Endothelial cell of umbilical vein (primary cell): ENCODE measurements at regions not wholly inside any gene's neighbourhood (a gene's known extent, or its start where the extent isn't known, plus 50 kb on each side); places are given as distances from the start of the nearest gene placed in this dataset.

Experiments used
- BruUV-seq: library from RNA; stranded (reverse); fragments of 400-500 nt; replicated peaks from 2 replicates; lab custom pipeline; 2021; lab: Mats Ljungman, UMichigan
- CTCF ChIA-PET: fragments of 300-600, 350-600 bp; sonication (Branson Sonifier 250); formaldehyde crosslinking; loops from one replicate; lab custom pipeline; 2021; ENCODE audit warnings: antibody characterized with exemption, inconsistent platforms; lab: Charles Lee
- POLR2A ChIA-PET: fragments of 300-600, 350-600 bp; sonication (Branson Sonifier 250); formaldehyde crosslinking; loops from one replicate; lab custom pipeline; 2021; ENCODE audit warnings: antibody characterized with exemption, inconsistent platforms; lab: Charles Lee
- DNase-seq: peaks from one replicate; pipeline ENCODE4 v3.0.0-alpha.2; 2011; ENCODE audit warnings: low read depth, low spot score
- FAIRE-seq: peaks from 2 replicates; lab custom pipeline; 2011; peaks lifted over from hg19 to GRCh38; lab: Jason Lieb, UNC
- H2AFZ ChIP-seq: 2 replicates; pipeline ENCODE4 v1.6.0; 2012; ENCODE audit warnings: low read depth, low read length, control low read depth, inconsistent platforms
- H3K27ac ChIP-seq: 2 replicates; pipeline ENCODE4 v1.5.1; 2011; ENCODE audit warnings: low read depth, mild to moderate bottlenecking, control low read depth, low read length, moderate library complexity; ENCODE audit not compliant: insufficient read depth
- H3K27me3 ChIP-seq, 2 experiments: 2 replicates each; pipeline versions ENCODE4 v1.6.0 to v1.6.1; 2011; ENCODE audit warnings: low read length in 2 of 2, mixed read lengths in 1 of 2; ENCODE audit not compliant: control insufficient read depth in 2 of 2, insufficient read depth in 2 of 2
- H3K36me3 ChIP-seq, 2 experiments: 2 replicates in 1 of 2; 3 replicates in 1 of 2; pipeline ENCODE4 v1.5.1; 2011; ENCODE audit warnings: low read length in 2 of 2, mild to moderate bottlenecking in 1 of 2, moderate library complexity in 1 of 2; ENCODE audit not compliant: control insufficient read depth in 2 of 2, insufficient read depth in 2 of 2; ENCODE audit errors: extremely low read depth in 1 of 2
- H3K4me1 ChIP-seq: 3 replicates; pipeline ENCODE4 v1.5.1; 2011; ENCODE audit warnings: mild to moderate bottlenecking, low read length; ENCODE audit not compliant: control insufficient read depth, insufficient read depth; ENCODE audit errors: extremely low read depth
- H3K4me2 ChIP-seq: 2 replicates; pipeline ENCODE4 v1.6.1; 2011; ENCODE audit warnings: low read length, control low read depth, mixed read lengths; ENCODE audit not compliant: insufficient read depth
- H3K4me3 ChIP-seq, 3 experiments: fragments of 200-600 bp in 1 of 3; sonication (generic), shearing (Covaris generic) in 1 of 3; replicated peaks in 1 of 3; 2 replicates each; pipeline ENCODE4 v1.5.1; 2011 to 2016; ENCODE audit warnings: control low read depth in 3 of 3, low read length in 3 of 3, mild to moderate bottlenecking in 2 of 3, inconsistent platforms in 1 of 3, low read depth in 1 of 3, moderate library complexity in 1 of 3; ENCODE audit not compliant: insufficient read depth in 1 of 3
- H3K79me2 ChIP-seq: 2 replicates; pipeline ENCODE4 v1.6.0; 2012; ENCODE audit warnings: low read length, inconsistent platforms; ENCODE audit not compliant: control insufficient read depth, insufficient read depth
- H3K9ac ChIP-seq: replicated peaks from 2 replicates; pipeline ENCODE3; 2011; ENCODE audit warnings: low read length, control low read depth; ENCODE audit not compliant: insufficient read depth; ENCODE audit errors: extremely low read depth
- H3K9me1 ChIP-seq: replicated peaks from 3 replicates; pipeline ENCODE4 v1.6.0; 2011; ENCODE audit warnings: mild to moderate bottlenecking, low read length; ENCODE audit not compliant: control insufficient read depth, insufficient read depth; ENCODE audit errors: extremely low read depth
- H3K9me3 ChIP-seq: replicated peaks from 2 replicates; pipeline ENCODE4 v1.5.1; 2012; ENCODE audit warnings: low read length, inconsistent platforms; ENCODE audit not compliant: control insufficient read depth, insufficient read depth
- H4K20me1 ChIP-seq: replicated peaks from 2 replicates; pipeline ENCODE3; 2011; ENCODE audit warnings: mild to moderate bottlenecking, low read length; ENCODE audit not compliant: control insufficient read depth, insufficient read depth; ENCODE audit errors: extremely low read depth
- GATA2 ChIP-seq: IDR thresholded peaks from 2 replicates; pipeline ENCODE4 v1.7.0; 2011; ENCODE audit warnings: low read depth, mild to moderate bottlenecking, moderate library complexity, mixed read lengths, low read length; ENCODE audit not compliant: insufficient read length, insufficient read depth
- POLR2A ChIP-seq: IDR thresholded peaks from 2 replicates; pipeline ENCODE4 v1.6.1; 2012; ENCODE audit warnings: low read depth, mild to moderate bottlenecking, control low read depth, low read length
- POLR2AphosphoS5 ChIP-seq: IDR thresholded peaks from 2 replicates; pipeline ENCODE4 v1.6.1; 2012; ENCODE audit warnings: low read depth, mild to moderate bottlenecking, control low read depth, low read length, moderate library complexity; ENCODE audit not compliant: insufficient read depth
- dilution Hi-C: fragments of 300-500 bp; cut with MboI; formaldehyde crosslinking; loops from one replicate; pipeline ENCODE4 v1.15.0; 2019; ENCODE audit warnings: low sequenced_read_pairs; ENCODE audit not compliant: extremely low pct_ligation_motif_present
- intact Hi-C: fragments of 100-400 bp; cut with micrococcal nuclease; formaldehyde crosslinking; loops from one replicate; pipeline ENCODE4 v1.10.0; 2022
- TF ChIP-seq, protein P1 (sequence below), 2 donors: IDR thresholded peaks; 1 replicate in 1 of 2; 2 replicates in 1 of 2; pipeline ENCODE4 v1.5.1; 2011; ENCODE audit warnings: low read length in 2 of 2, mild to moderate bottlenecking in 2 of 2, moderate library complexity in 2 of 2, control low read depth in 1 of 2, inconsistent platforms in 1 of 2, low read depth in 1 of 2; ENCODE audit not compliant: insufficient read depth in 1 of 2; ENCODE audit errors: extremely low read depth in 1 of 2
- TF ChIP-seq, protein P2 (sequence below): IDR thresholded peaks from 2 replicates; pipeline ENCODE4 v1.6.1; 2011; ENCODE audit not compliant: insufficient read depth, insufficient read length

DNA sequence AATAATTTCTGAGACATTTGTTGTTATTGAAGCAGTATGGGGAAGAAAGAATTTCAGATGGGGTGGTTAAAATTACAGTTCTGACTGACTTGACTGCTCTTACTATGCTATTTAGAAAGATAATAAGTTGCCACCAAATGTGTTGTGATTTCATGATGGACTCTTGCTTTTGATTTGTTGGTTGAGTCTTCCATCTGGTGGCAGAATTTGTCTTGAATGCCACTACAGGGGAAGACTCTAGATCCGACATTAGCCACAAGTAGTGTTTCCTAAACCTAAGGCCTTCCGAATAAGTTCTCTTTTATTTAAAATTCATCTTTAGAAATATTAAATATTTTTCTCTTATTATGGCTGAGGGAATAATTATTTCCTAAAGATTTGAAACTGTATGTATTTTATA, 190.9 kb upstream of the ADGRL4 start:
- Histone ChIP-seq H4K20me1 (no peaks in the 10 kb centered on the region), H3K27me3 (no peaks in the 10 kb centered on the region), H3K9ac (no peak overlapping the region), H3K4me3 (no peak overlapping the region), H3K9me1 (no peaks in the 10 kb centered on the region), H3K27ac (no peak overlapping the region), H3K4me2 (no peak overlapping the region), H3K36me3 (no peaks in the 10 kb centered on the region), H3K9me3 (no peaks in the 10 kb centered on the region), H3K4me1 (peaks cover 24% of the 10 kb centered on the region), H2AFZ (no peak overlapping the region), H3K79me2 (no peaks in the 10 kb centered on the region)
- dilution Hi-C loops, result no loop called here
- TF ChIP-seq GATA2, result no peak
- TF ChIP-seq, protein P1, sequence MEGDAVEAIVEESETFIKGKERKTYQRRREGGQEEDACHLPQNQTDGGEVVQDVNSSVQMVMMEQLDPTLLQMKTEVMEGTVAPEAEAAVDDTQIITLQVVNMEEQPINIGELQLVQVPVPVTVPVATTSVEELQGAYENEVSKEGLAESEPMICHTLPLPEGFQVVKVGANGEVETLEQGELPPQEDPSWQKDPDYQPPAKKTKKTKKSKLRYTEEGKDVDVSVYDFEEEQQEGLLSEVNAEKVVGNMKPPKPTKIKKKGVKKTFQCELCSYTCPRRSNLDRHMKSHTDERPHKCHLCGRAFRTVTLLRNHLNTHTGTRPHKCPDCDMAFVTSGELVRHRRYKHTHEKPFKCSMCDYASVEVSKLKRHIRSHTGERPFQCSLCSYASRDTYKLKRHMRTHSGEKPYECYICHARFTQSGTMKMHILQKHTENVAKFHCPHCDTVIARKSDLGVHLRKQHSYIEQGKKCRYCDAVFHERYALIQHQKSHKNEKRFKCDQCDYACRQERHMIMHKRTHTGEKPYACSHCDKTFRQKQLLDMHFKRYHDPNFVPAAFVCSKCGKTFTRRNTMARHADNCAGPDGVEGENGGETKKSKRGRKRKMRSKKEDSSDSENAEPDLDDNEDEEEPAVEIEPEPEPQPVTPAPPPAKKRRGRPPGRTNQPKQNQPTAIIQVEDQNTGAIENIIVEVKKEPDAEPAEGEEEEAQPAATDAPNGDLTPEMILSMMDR (IDR thresholded peaks at IDR 0.05; ENCODE audit: extremely low read depth in 1 of 2, insufficient read depth in 1 of 2, low read depth in 1 of 2, low read length in 2 of 2), result peak in 1 of 2 donors; percentile 23
- TF ChIP-seq POLR2A, result no peak
- TF ChIP-seq, protein P2, sequence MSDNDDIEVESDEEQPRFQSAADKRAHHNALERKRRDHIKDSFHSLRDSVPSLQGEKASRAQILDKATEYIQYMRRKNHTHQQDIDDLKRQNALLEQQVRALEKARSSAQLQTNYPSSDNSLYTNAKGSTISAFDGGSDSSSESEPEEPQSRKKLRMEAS, result no peak
- TF ChIP-seq POLR2AphosphoS5, result no peak
- no peak for FAIRE-seq
- DNase-seq, result peak; percentile 64
- ChIA-PET CTCF (interaction anchor here (0.8 to 4.4 kb wide), 6 partner anchors 324 to 580 kb away, joined by 3 to 186 read pairs (median 6); no protein-coding TSS in a partner anchor), POLR2A (no interaction called here)
- intact Hi-C loops, result loop anchor here (1.0 kb wide), 1 partner anchor 580 kb away; no protein-coding TSS in a partner anchor
- no TSS peak for BruUV-seq

DNA sequence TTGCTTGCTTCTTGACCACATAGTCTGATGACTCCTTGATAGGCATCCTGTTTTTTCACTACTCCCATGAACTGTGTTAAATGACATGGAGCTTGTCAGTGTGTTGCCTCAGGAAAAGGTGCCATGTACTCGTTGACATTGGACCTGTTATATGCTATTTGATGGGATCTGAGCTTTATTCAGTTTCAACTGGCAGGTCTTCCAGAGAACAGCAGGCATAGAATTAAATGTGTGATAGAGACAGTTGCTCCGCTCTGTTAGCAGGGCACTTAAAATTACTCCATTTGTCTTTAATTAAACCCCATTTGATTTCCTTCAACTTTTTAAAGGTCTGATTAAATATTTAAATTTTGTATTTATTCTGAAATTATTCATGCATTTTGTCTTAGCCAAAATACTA, 189.7 kb upstream of the ADGRL4 start:
- DNase-seq, result no peak
- Histone ChIP-seq H3K4me3 (no peak overlapping the region), H3K36me3 (no peaks in the 10 kb centered on the region), H3K4me1 (peaks cover 30% of the 10 kb centered on the region), H3K9me3 (no peaks in the 10 kb centered on the region), H4K20me1 (no peaks in the 10 kb centered on the region), H3K27ac (no peak overlapping the region), H3K4me2 (no peak overlapping the region), H2AFZ (no peak overlapping the region), H3K9me1 (no peaks in the 10 kb centered on the region), H3K27me3 (no peaks in the 10 kb centered on the region), H3K9ac (no peak overlapping the region), H3K79me2 (no peaks in the 10 kb centered on the region)
- no peak for TF ChIP-seq POLR2A
- ChIA-PET CTCF (interaction anchor here (0.8 to 4.4 kb wide), 5 partner anchors 194 to 508 kb away, joined by 3 to 186 read pairs (median 9); no protein-coding TSS in a partner anchor), POLR2A (no interaction called here)
- intact Hi-C loops (no loop called here), dilution Hi-C loops (no loop called here)
- no TSS peak for BruUV-seq
- FAIRE-seq, result no peak
